ENCODE measurements at regions not wholly inside any gene's neighbourhood (a gene's known extent, or its start where the extent isn't known, plus 50 kb on each side); places are given as distances from the start of the nearest gene placed in this dataset.

- TF ChIP-seq NANOG (IDR thresholded peaks at IDR 0.05; ENCODE audit: borderline replicate concordance) (no peak), ETS1 (IDR thresholded peaks at IDR 0.05) (no peak), POLR2AphosphoS5 (IDR thresholded peaks at IDR 0.05; ENCODE audit: low read depth) (no peak), CREB1 (CRISPR knock-in tag; IDR thresholded peaks at IDR 0.05; ENCODE audit: low read depth) (no peak), EZH2 (IDR thresholded peaks at IDR 0.05; ENCODE audit: low read depth, unreplicated experiment) (no peak), STAT1 (IDR thresholded peaks at IDR 0.05; ENCODE audit: unreplicated experiment) (no peak)
Observed at GRCh38 chr15:87131067-87131466, 1051.4 kb downstream of the AGBL1 start (continued).

GRCh38 chr15:87129916-87130315, 1050.2 kb downstream of the AGBL1 start:
- TF ChIP-seq REST (IDR thresholded peaks at IDR 0.05; ENCODE audit: unreplicated experiment) (no peak), JUNB (IDR thresholded peaks at IDR 0.05; ENCODE audit: unreplicated experiment) (no peak), ZNF462 (CRISPR knock-in tag; IDR thresholded peaks at IDR 0.05) (no peak), NANOG (IDR thresholded peaks at IDR 0.05; ENCODE audit: borderline replicate concordance) (no peak), CTCF (conservative IDR thresholded peaks at IDR 0.05; ENCODE audit: low read depth in 2 of 2) (no peak), POLR2AphosphoS5 (IDR thresholded peaks at IDR 0.05; ENCODE audit: low read depth) (no peak), CREB1 (CRISPR knock-in tag; IDR thresholded peaks at IDR 0.05; ENCODE audit: low read depth) (no peak)
- no peaks in the 10 kb centered on the region for H3K27me3 ChIP-seq (ENCODE audit: insufficient read depth)
- H3F3A ChIP-seq (replicated peaks; ENCODE audit: low read depth), result no peaks in the 10 kb centered on the region
- Mint-ChIP-seq H3K9me3 (no peaks in the 10 kb centered on the region; the same call in 2 of the 3 replicates), H3K27ac (no peak overlapping the region), H3K4me1 (peaks cover 4% of the 10 kb centered on the region; the same call in 2 of the 3 replicates), H3K27me3 (ENCODE audit: insufficient read depth, low read depth, poor library complexity) (no peaks in the 10 kb centered on the region), H3K4me3 (no peak overlapping the region), H3K36me3 (ENCODE audit: low read depth) (no peaks in the 10 kb centered on the region)
- no peak for ATAC-seq
- H2AFZ ChIP-seq, result no peak overlapping the region
- no peak for DNase-seq (ENCODE audit: low spot score)
- H3K79me2 ChIP-seq (replicated peaks; ENCODE audit: insufficient read depth), result no peaks in the 10 kb centered on the region
- no peak overlapping the region for H3K4me2 ChIP-seq
- H3K36me3 ChIP-seq (ENCODE audit: insufficient read depth), result no peaks in the 10 kb centered on the region
- H4K20me1 ChIP-seq (replicated peaks; ENCODE audit: insufficient read depth), result no peaks in the 10 kb centered on the region
- no peak overlapping the region for H3K4me3 ChIP-seq
- no peak overlapping the region for H3K27ac ChIP-seq (ENCODE audit: low read depth)
- H3K9me2 ChIP-seq (ENCODE audit: insufficient read depth), result peaks cover 3% of the 10 kb centered on the region; the same call in 1 of the 2 replicates
- H3K4me1 ChIP-seq (ENCODE audit: insufficient read depth), result peaks cover 8% of the 10 kb centered on the region; the same call in 1 of the 2 replicates
